ENCODE measurements at regions not wholly inside any gene's neighbourhood (a gene's known extent, or its start where the extent isn't known, plus 50 kb on each side); places are given as distances from the start of the nearest gene placed in this dataset.

GRCh38 chr14:96631030-96631429, 128.8 kb downstream of the PAPOLA start:
- no peak overlapping the region for H3K4me2 ChIP-seq (ENCODE audit: insufficient read depth, low read length, poor library complexity, severe bottlenecking)
- no peak overlapping the region for H3K14ac ChIP-seq (ENCODE audit: low read length)
- no CpG with 5 or more reads among the region's 5 CpGs for WGBS, 2 donors (ENCODE audit: extremely low coverage in 2 of 2, insufficient read length in 2 of 2, insufficient replicate concordance in 1 of 2)
- peaks cover 0 to 28% (median 0%) of the 10 kb centered on the region in 3 experiments for H3K27me3 ChIP-seq (ENCODE audit: control insufficient read depth in 3 of 3, insufficient read depth in 3 of 3, low read depth in 1 of 3, low read length in 3 of 3)
- no peaks in the 10 kb centered on the region for H3K36me3 ChIP-seq (replicated peaks in 1 of 2; ENCODE audit: control insufficient read depth in 2 of 2, insufficient read depth in 2 of 2, low read length in 2 of 2)
- H3K27ac ChIP-seq (replicated peaks; ENCODE audit: low read length): no peak overlapping the region
- no peaks in the 10 kb centered on the region for H3K79me1 ChIP-seq (ENCODE audit: low read depth, low read length)
- peaks cover 0 to 2% of the 10 kb centered on the region in 2 donors for H3K9me3 ChIP-seq (replicated peaks in 1 of 2; ENCODE audit: control insufficient read depth in 2 of 2, insufficient read depth in 1 of 2, low read depth in 1 of 2, low read length in 2 of 2)
- no peak overlapping the region for H3K23ac ChIP-seq (ENCODE audit: low read depth, low read length, poor library complexity)
- no peak overlapping the region for H2AFZ ChIP-seq (ENCODE audit: low read length)
- no peak overlapping the region for H2AK5ac ChIP-seq (ENCODE audit: low read depth, low read length)
- DNase-seq (ENCODE audit: low spot score): no peak
- no peak overlapping the region for H2BK12ac ChIP-seq (ENCODE audit: low read length)
- no peak overlapping the region for H3K18ac ChIP-seq (ENCODE audit: low read length)
- H2BK120ac ChIP-seq (ENCODE audit: low read depth, low read length): no peak overlapping the region
- H4K91ac ChIP-seq (ENCODE audit: low read depth, low read length, poor library complexity): no peak overlapping the region
- no peak overlapping the region for H3K4ac ChIP-seq (ENCODE audit: low read length)
- no peaks in the 10 kb centered on the region for H3K4me1 ChIP-seq (ENCODE audit: control insufficient read depth in 2 of 2, insufficient read depth in 1 of 2, low read depth in 1 of 2, low read length in 2 of 2)
- H3K4me3 ChIP-seq (ENCODE audit: low read length in 2 of 2): no peak overlapping the region
- H4K8ac ChIP-seq (ENCODE audit: low read depth, low read length): no peak overlapping the region
- no peak overlapping the region for H3K9ac ChIP-seq (ENCODE audit: low read depth, low read length, poor library complexity)
- no peak overlapping the region for H2BK5ac ChIP-seq (ENCODE audit: low read length)
- H2BK15ac ChIP-seq (ENCODE audit: low read length): no peak overlapping the region

GRCh38 chr14:96631621-96632362, 129.6 kb downstream of the PAPOLA start:
- Histone ChIP-seq H3K14ac (ENCODE audit: low read length) (peak overlapping the region; percentile 51), H2BK120ac (ENCODE audit: low read depth, low read length) (no peak overlapping the region), H3K79me1 (ENCODE audit: low read depth, low read length) (no peaks in the 10 kb centered on the region), H2AK5ac (ENCODE audit: low read depth, low read length) (no peak overlapping the region), H3K4me1 (ENCODE audit: control insufficient read depth in 2 of 2, insufficient read depth in 1 of 2, low read depth in 1 of 2, low read length in 2 of 2) (no peaks in the 10 kb centered on the region), H3K36me3 (replicated peaks in 1 of 2; ENCODE audit: control insufficient read depth in 2 of 2, insufficient read depth in 2 of 2, low read length in 2 of 2) (no peaks in the 10 kb centered on the region), H2BK12ac (ENCODE audit: low read length) (no peak overlapping the region), H3K23ac (ENCODE audit: low read depth, low read length, poor library complexity) (no peak overlapping the region), H3K4me3 (ENCODE audit: low read length in 2 of 2) (no peak overlapping the region), H2AFZ (ENCODE audit: low read length) (no peak overlapping the region), H3K4me2 (ENCODE audit: insufficient read depth, low read length, poor library complexity, severe bottlenecking) (no peak overlapping the region), H3K9me3 (replicated peaks in 1 of 2; ENCODE audit: control insufficient read depth in 2 of 2, insufficient read depth in 1 of 2, low read depth in 1 of 2, low read length in 2 of 2) (peaks cover 0 to 2% of the 10 kb centered on the region in 2 donors), H3K18ac (ENCODE audit: low read length) (peak overlapping the region; percentile 36), H2BK15ac (ENCODE audit: low read length) (no peak overlapping the region), H3K27me3 (ENCODE audit: control insufficient read depth in 3 of 3, insufficient read depth in 3 of 3, low read depth in 1 of 3, low read length in 3 of 3) (peaks cover 0 to 24% (median 0%) of the 10 kb centered on the region in 3 experiments), H2BK5ac (ENCODE audit: low read length) (no peak overlapping the region), H4K91ac (ENCODE audit: low read depth, low read length, poor library complexity) (peak overlapping the region; percentile 12), H3K4ac (ENCODE audit: low read length) (no peak overlapping the region), H3K27ac (replicated peaks; ENCODE audit: low read length) (no peak overlapping the region), H4K8ac (ENCODE audit: low read depth, low read length) (no peak overlapping the region), H3K9ac (ENCODE audit: low read depth, low read length, poor library complexity) (no peak overlapping the region)
- DNase-seq (ENCODE audit: low spot score): no peak
- WGBS, 2 donors (ENCODE audit: extremely low coverage in 2 of 2, insufficient read length in 2 of 2, insufficient replicate concordance in 1 of 2): no CpG with 5 or more reads among the region's 17 CpGs

DNA sequence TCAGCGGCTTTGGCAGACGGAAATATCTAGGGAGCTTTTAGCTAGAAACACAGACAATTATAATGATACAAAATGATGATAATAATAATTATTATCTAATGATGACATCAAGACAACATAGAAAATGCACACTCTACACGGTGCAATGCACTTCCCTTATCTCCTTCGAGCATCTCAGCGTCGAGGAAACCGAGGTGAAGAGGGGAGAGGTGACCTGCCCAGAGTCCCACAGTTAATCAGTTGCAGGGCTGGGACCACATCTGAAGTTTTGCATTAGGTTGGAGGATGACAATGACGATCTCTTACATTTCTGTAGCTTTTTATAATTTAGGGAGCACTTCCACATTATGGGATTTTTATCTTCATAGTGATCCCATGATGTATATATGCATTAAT, 130.2 kb downstream of the PAPOLA start:
- Histone ChIP-seq H3K4ac (ENCODE audit: low read length) (no peak overlapping the region), H4K8ac (ENCODE audit: low read depth, low read length) (no peak overlapping the region)
- no CpG with 5 or more reads among the region's 8 CpGs for WGBS, 2 donors (ENCODE audit: extremely low coverage in 2 of 2, insufficient read length in 2 of 2, insufficient replicate concordance in 1 of 2)

GRCh38 chr14:96633096-96633495, 130.9 kb downstream of the PAPOLA start:
- no peak overlapping the region for H3K23ac ChIP-seq (ENCODE audit: low read depth, low read length, poor library complexity)
- no peak overlapping the region for H2AK5ac ChIP-seq (ENCODE audit: low read depth, low read length)
- no peak overlapping the region for H3K27ac ChIP-seq (replicated peaks; ENCODE audit: low read length)
- H2BK120ac ChIP-seq (ENCODE audit: low read depth, low read length): no peak overlapping the region
- peaks cover 0 to 2% of the 10 kb centered on the region in 2 donors for H3K9me3 ChIP-seq (replicated peaks in 1 of 2; ENCODE audit: control insufficient read depth in 2 of 2, insufficient read depth in 1 of 2, low read depth in 1 of 2, low read length in 2 of 2)
- H3K4ac ChIP-seq (ENCODE audit: low read length): no peak overlapping the region
- no peak overlapping the region for H2AFZ ChIP-seq (ENCODE audit: low read length)
- no peaks in the 10 kb centered on the region for H3K79me1 ChIP-seq (ENCODE audit: low read depth, low read length)
- H4K8ac ChIP-seq (ENCODE audit: low read depth, low read length): no peak overlapping the region
- H3K27me3 ChIP-seq (ENCODE audit: control insufficient read depth in 3 of 3, insufficient read depth in 3 of 3, low read depth in 1 of 3, low read length in 3 of 3): peaks cover 0 to 13% (median 0%) of the 10 kb centered on the region in 3 experiments
- DNase-seq (ENCODE audit: low spot score): no peak
- H4K91ac ChIP-seq (ENCODE audit: low read depth, low read length, poor library complexity): no peak overlapping the region
- no peak overlapping the region for H3K18ac ChIP-seq (ENCODE audit: low read length)
- no peak overlapping the region for H2BK12ac ChIP-seq (ENCODE audit: low read length)
- H3K9ac ChIP-seq (ENCODE audit: low read depth, low read length, poor library complexity): no peak overlapping the region
- WGBS, 2 donors (ENCODE audit: extremely low coverage in 2 of 2, insufficient read length in 2 of 2, insufficient replicate concordance in 1 of 2): no CpG with 5 or more reads among the region's 2 CpGs
- no peak overlapping the region for H2BK5ac ChIP-seq (ENCODE audit: low read length)
- no peaks in the 10 kb centered on the region for H3K4me1 ChIP-seq (ENCODE audit: control insufficient read depth in 2 of 2, insufficient read depth in 1 of 2, low read depth in 1 of 2, low read length in 2 of 2)
- H3K4me3 ChIP-seq (ENCODE audit: low read length in 2 of 2): no peak overlapping the region
- no peak overlapping the region for H3K14ac ChIP-seq (ENCODE audit: low read length)
- no peaks in the 10 kb centered on the region for H3K36me3 ChIP-seq (replicated peaks in 1 of 2; ENCODE audit: control insufficient read depth in 2 of 2, insufficient read depth in 2 of 2, low read length in 2 of 2)
- H3K4me2 ChIP-seq (ENCODE audit: insufficient read depth, low read length, poor library complexity, severe bottlenecking): no peak overlapping the region
- H2BK15ac ChIP-seq (ENCODE audit: low read length): no peak overlapping the region

More for the DNA sequence above, 130.2 kb downstream of the PAPOLA start:
- Histone ChIP-seq H2AK5ac (ENCODE audit: low read depth, low read length) (no peak overlapping the region), H3K9ac (ENCODE audit: low read depth, low read length, poor library complexity) (no peak overlapping the region), H3K4me2 (ENCODE audit: insufficient read depth, low read length, poor library complexity, severe bottlenecking) (no peak overlapping the region), H3K79me1 (ENCODE audit: low read depth, low read length) (no peaks in the 10 kb centered on the region), H3K14ac (ENCODE audit: low read length) (no peak overlapping the region), H3K9me3 (replicated peaks in 1 of 2; ENCODE audit: control insufficient read depth in 2 of 2, insufficient read depth in 1 of 2, low read depth in 1 of 2, low read length in 2 of 2) (peaks cover 0 to 2% of the 10 kb centered on the region in 2 donors), H4K91ac (ENCODE audit: low read depth, low read length, poor library complexity) (no peak overlapping the region), H2BK15ac (ENCODE audit: low read length) (no peak overlapping the region), H3K18ac (ENCODE audit: low read length) (no peak overlapping the region), H3K4me1 (ENCODE audit: control insufficient read depth in 2 of 2, insufficient read depth in 1 of 2, low read depth in 1 of 2, low read length in 2 of 2) (no peaks in the 10 kb centered on the region), H3K27ac (replicated peaks; ENCODE audit: low read length) (no peak overlapping the region), H3K36me3 (replicated peaks in 1 of 2; ENCODE audit: control insufficient read depth in 2 of 2, insufficient read depth in 2 of 2, low read length in 2 of 2) (no peaks in the 10 kb centered on the region), H3K27me3 (ENCODE audit: control insufficient read depth in 3 of 3, insufficient read depth in 3 of 3, low read depth in 1 of 3, low read length in 3 of 3) (peaks cover 0 to 21% (median 0%) of the 10 kb centered on the region in 3 experiments), H2BK12ac (ENCODE audit: low read length) (no peak overlapping the region), H2BK5ac (ENCODE audit: low read length) (no peak overlapping the region), H2AFZ (ENCODE audit: low read length) (no peak overlapping the region), H2BK120ac (ENCODE audit: low read depth, low read length) (no peak overlapping the region), H3K23ac (ENCODE audit: low read depth, low read length, poor library complexity) (no peak overlapping the region), H3K4me3 (ENCODE audit: low read length in 2 of 2) (no peak overlapping the region)
- no peak for DNase-seq (ENCODE audit: low spot score)

Measured in neuronal stem cell (in vitro differentiated cells).